CD4-positive, alpha-beta T cell treated with Interleukin-12 subunit alpha and Interleukin-12 subunit beta, for 1 hour (primary cell): ENCODE measurements at regions not wholly inside any gene's neighbourhood (a gene's known extent, or its start where the extent isn't known, plus 50 kb on each side); places are given as distances from the start of the nearest gene placed in this dataset.

Experiments used
- DNase-seq: peaks from one replicate; pipeline ENCODE4 v3.0.0-alpha.2; 2020

- no peak for DNase-seq
These were observed 534.5 kb upstream of the CLINT1 start for GRCh38 chr5:158393457-158393856.

GRCh38 chr5:158392753-158393152 is 533.8 kb upstream of the CLINT1 start:
- no peak for DNase-seq

- DNase-seq = no peak
These were observed 531.6 kb upstream of the CLINT1 start for GRCh38 chr5:158390577-158390976.

GRCh38 chr5:158389786-158390185 is 530.8 kb upstream of the CLINT1 start:
- DNase-seq = no peak

GRCh38 chr5:158388021-158388420 is 529.1 kb upstream of the CLINT1 start:
- no peak for DNase-seq

- DNase-seq = no peak
These were observed 528.6 kb upstream of the CLINT1 start for GRCh38 chr5:158387499-158387898.

GRCh38 chr5:158385982-158386381 is 527.0 kb upstream of the CLINT1 start:
- no peak for DNase-seq

- no peak for DNase-seq
These were observed 525.9 kb upstream of the CLINT1 start for GRCh38 chr5:158384535-158385481.

- no peak for DNase-seq
These were observed 524.5 kb upstream of the CLINT1 start for GRCh38 chr5:158383486-158383885.

- DNase-seq = peak; percentile 3
These were observed 523.5 kb upstream of the CLINT1 start for GRCh38 chr5:158382473-158382872.

- DNase-seq = no peak
These were observed 522.7 kb upstream of the CLINT1 start for GRCh38 chr5:158381614-158382160.

GRCh38 chr5:158380661-158381060 is 521.7 kb upstream of the CLINT1 start:
- no peak for DNase-seq

GRCh38 chr5:158378931-158379330 is 520.0 kb upstream of the CLINT1 start:
- no peak for DNase-seq

- no peak for DNase-seq
These were observed 517.7 kb upstream of the CLINT1 start for GRCh38 chr5:158376679-158377078.

GRCh38 chr5:158375531-158375930 is 516.6 kb upstream of the CLINT1 start:
- DNase-seq = no peak

- DNase-seq = no peak
These were observed 514.9 kb upstream of the CLINT1 start for GRCh38 chr5:158373608-158374395.

GRCh38 chr5:158369241-158369640 is 510.3 kb upstream of the CLINT1 start:
- no peak for DNase-seq

- no peak for DNase-seq
These were observed 509.7 kb upstream of the CLINT1 start for GRCh38 chr5:158368686-158369085.

GRCh38 chr5:158364367-158364766 is 505.4 kb upstream of the CLINT1 start:
- no peak for DNase-seq

GRCh38 chr5:158354958-158355357 is 496.0 kb upstream of the CLINT1 start:
- DNase-seq = no peak

GRCh38 chr5:158351485-158352125 is 492.7 kb upstream of the CLINT1 start:
- DNase-seq = no peak

GRCh38 chr5:158349987-158350386 is 491.0 kb upstream of the CLINT1 start:
- DNase-seq = no peak

- DNase-seq = no peak
These were observed 485.4 kb upstream of the CLINT1 start for GRCh38 chr5:158344376-158344775.
